Peyer's patch (tissue), 4 donors: ENCODE measurements at regions not wholly inside any gene's neighbourhood (a gene's known extent, or its start where the extent isn't known, plus 50 kb on each side); places are given as distances from the start of the nearest gene placed in this dataset.

Experiments
- POLR2A ChIP-seq, 2 donors: fragments of 450-650 bp; IDR thresholded peaks; one replicate each; pipeline ENCODE4 v1.5.1; 2017; ENCODE audit warnings: antibody characterized with exemption in 2 of 2, mild to moderate bottlenecking in 2 of 2, moderate library complexity in 2 of 2
- TF ChIP-seq, protein P1 (sequence below), 6 experiments: fragments of 450-650 bp in 4 of 6; fragments of 200-600 bp in 2 of 6; sonication (generic) in 1 of 6; IDR thresholded peaks; one replicate each; pipeline ENCODE4 v1.5.1; 2017 to 2019; ENCODE audit warnings: antibody characterized with exemption in 6 of 6, mild to moderate bottlenecking in 3 of 6, moderate library complexity in 1 of 6

DNA sequence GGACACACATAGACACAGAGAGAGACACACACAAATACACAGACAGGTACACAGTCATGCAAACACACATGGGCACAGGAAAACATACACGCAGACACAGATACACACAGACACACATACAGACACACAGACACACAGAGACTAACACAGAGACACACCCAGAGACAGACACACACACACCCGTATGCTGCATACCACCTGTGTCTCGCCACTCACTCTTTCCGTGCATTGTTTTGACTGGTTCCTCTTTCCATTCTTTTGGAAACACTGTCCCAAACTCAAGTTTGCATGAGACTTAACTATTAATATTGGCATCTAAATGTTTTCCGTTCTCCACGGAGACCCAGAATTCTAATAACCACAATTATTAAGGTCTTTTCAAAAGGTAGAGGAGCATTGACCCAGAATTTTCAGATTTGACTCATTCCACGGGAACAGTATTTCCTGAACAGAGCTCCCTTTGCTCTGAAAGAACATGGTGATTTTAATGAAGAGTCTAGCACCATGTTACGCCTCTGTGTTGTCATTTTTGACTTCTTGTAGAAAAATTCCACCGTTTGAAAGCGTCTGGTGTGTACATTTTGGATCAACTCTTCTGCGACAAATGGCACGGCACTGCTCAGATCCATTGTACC is 141.2 kb upstream of the RNF32 start:
- TF ChIP-seq, protein P1, sequence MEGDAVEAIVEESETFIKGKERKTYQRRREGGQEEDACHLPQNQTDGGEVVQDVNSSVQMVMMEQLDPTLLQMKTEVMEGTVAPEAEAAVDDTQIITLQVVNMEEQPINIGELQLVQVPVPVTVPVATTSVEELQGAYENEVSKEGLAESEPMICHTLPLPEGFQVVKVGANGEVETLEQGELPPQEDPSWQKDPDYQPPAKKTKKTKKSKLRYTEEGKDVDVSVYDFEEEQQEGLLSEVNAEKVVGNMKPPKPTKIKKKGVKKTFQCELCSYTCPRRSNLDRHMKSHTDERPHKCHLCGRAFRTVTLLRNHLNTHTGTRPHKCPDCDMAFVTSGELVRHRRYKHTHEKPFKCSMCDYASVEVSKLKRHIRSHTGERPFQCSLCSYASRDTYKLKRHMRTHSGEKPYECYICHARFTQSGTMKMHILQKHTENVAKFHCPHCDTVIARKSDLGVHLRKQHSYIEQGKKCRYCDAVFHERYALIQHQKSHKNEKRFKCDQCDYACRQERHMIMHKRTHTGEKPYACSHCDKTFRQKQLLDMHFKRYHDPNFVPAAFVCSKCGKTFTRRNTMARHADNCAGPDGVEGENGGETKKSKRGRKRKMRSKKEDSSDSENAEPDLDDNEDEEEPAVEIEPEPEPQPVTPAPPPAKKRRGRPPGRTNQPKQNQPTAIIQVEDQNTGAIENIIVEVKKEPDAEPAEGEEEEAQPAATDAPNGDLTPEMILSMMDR (IDR thresholded peaks at IDR 0.05): no peak
- TF ChIP-seq POLR2A (IDR thresholded peaks at IDR 0.05): no peak
